WERI-Rb-1 (cell line): ENCODE measurements at regions not wholly inside any gene's neighbourhood (a gene's known extent, or its start where the extent isn't known, plus 50 kb on each side); places are given as distances from the start of the nearest gene placed in this dataset.
A peak's percentile ranks its signal among the peaks of the same experiment; 100 is the strongest.
"Not testable (repeated sequence)": the region's sequence is repeated elsewhere in the genome, so short reads cannot be mapped to it uniquely, and the experiment has no call there.

Experiments
- DNase-seq: peaks from one replicate; pipeline ENCODE4 v3.0.0-alpha.2; 2020
- H3K27ac ChIP-seq: fragments of 250-450 bp; sonication (Bioruptor Pico); 2 replicates; pipeline ENCODE4 v1.5.1; 2020; ENCODE audit warnings: mild to moderate bottlenecking, moderate library complexity
- H3K27me3 ChIP-seq: fragments of 250-450 bp; sonication (Bioruptor Pico); 2 replicates; pipeline ENCODE4 v1.5.1; 2021; ENCODE audit warnings: mild to moderate bottlenecking, low read depth, moderate library complexity; ENCODE audit not compliant: insufficient read depth, severe bottlenecking
- H3K36me3 ChIP-seq: fragments of 250-450 bp; sonication (Bioruptor Pico); 2 replicates; pipeline ENCODE4 v1.5.1; 2020; ENCODE audit warnings: mild to moderate bottlenecking, moderate library complexity
- H3K4me3 ChIP-seq: 2 replicates; pipeline ENCODE4 v1.5.1; 2011; ENCODE audit warnings: low read depth, mild to moderate bottlenecking, control low read depth, low read length
- H3K9me3 ChIP-seq: fragments of 250-450 bp; sonication (Bioruptor Pico); 2 replicates; pipeline ENCODE4 v1.5.1; 2021; ENCODE audit warnings: mild to moderate bottlenecking, moderate library complexity; ENCODE audit not compliant: severe bottlenecking
- TF ChIP-seq, protein P1 (sequence below): IDR thresholded peaks from 2 replicates; pipeline ENCODE4 v1.5.1; 2011; ENCODE audit warnings: low read depth, mild to moderate bottlenecking, control low read depth, inconsistent platforms, low read length

GRCh38 chr10:23981520-23982309 lies 227.2 kb upstream of the KIAA1217 start:
- H3K27ac ChIP-seq, result no peak overlapping the region
- TF ChIP-seq, protein P1, sequence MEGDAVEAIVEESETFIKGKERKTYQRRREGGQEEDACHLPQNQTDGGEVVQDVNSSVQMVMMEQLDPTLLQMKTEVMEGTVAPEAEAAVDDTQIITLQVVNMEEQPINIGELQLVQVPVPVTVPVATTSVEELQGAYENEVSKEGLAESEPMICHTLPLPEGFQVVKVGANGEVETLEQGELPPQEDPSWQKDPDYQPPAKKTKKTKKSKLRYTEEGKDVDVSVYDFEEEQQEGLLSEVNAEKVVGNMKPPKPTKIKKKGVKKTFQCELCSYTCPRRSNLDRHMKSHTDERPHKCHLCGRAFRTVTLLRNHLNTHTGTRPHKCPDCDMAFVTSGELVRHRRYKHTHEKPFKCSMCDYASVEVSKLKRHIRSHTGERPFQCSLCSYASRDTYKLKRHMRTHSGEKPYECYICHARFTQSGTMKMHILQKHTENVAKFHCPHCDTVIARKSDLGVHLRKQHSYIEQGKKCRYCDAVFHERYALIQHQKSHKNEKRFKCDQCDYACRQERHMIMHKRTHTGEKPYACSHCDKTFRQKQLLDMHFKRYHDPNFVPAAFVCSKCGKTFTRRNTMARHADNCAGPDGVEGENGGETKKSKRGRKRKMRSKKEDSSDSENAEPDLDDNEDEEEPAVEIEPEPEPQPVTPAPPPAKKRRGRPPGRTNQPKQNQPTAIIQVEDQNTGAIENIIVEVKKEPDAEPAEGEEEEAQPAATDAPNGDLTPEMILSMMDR, result no peak
- DNase-seq, result no peak
- H3K27me3 ChIP-seq, result no peaks in the 10 kb centered on the region
- H3K9me3 ChIP-seq, result no peaks in the 10 kb centered on the region
- H3K36me3 ChIP-seq, result no peaks in the 10 kb centered on the region
- H3K4me3 ChIP-seq, result no peak overlapping the region

- H3K27me3 ChIP-seq, H3K27ac ChIP-seq, H3K9me3 ChIP-seq, H3K4me3 ChIP-seq, H3K36me3 ChIP-seq, DNase-seq: not testable (repeated sequence)
Measured at GRCh38 chr10:23984405-23984804, 224.5 kb upstream of the KIAA1217 start.

- no peak for DNase-seq
- TF ChIP-seq, protein P1, result no peak
- Histone ChIP-seq H3K36me3 (no peaks in the 10 kb centered on the region), H3K27ac (no peak overlapping the region), H3K9me3 (no peaks in the 10 kb centered on the region), H3K27me3 (no peaks in the 10 kb centered on the region), H3K4me3 (no peak overlapping the region)
Measured at GRCh38 chr10:23988006-23988405, 220.9 kb upstream of the KIAA1217 start.

GRCh38 chr10:23994459-23995046 lies 214.4 kb upstream of the KIAA1217 start:
- no peaks in the 10 kb centered on the region for H3K9me3 ChIP-seq
- no peaks in the 10 kb centered on the region for H3K27me3 ChIP-seq
- H3K4me3 ChIP-seq, result no peak overlapping the region
- H3K36me3 ChIP-seq, result no peaks in the 10 kb centered on the region
- H3K27ac ChIP-seq, result no peak overlapping the region
- TF ChIP-seq, protein P1, result peak; percentile 72
- peak; percentile 47 for DNase-seq

GRCh38 chr10:23999445-23999844 lies 209.5 kb upstream of the KIAA1217 start:
- no peak for DNase-seq
- no peaks in the 10 kb centered on the region for H3K9me3 ChIP-seq
- no peak overlapping the region for H3K4me3 ChIP-seq
- TF ChIP-seq, protein P1, result no peak
- H3K27ac ChIP-seq, result no peak overlapping the region
- no peaks in the 10 kb centered on the region for H3K36me3 ChIP-seq
- H3K27me3 ChIP-seq, result no peaks in the 10 kb centered on the region

- Histone ChIP-seq H3K27me3 (no peaks in the 10 kb centered on the region), H3K27ac (no peak overlapping the region), H3K36me3 (no peaks in the 10 kb centered on the region), H3K9me3 (no peaks in the 10 kb centered on the region), H3K4me3 (no peak overlapping the region)
- TF ChIP-seq, protein P1, result no peak
- DNase-seq, result no peak
Measured at GRCh38 chr10:24000271-24000813, 208.6 kb upstream of the KIAA1217 start.
